Tibial artery (tissue), 4 donors: ENCODE measurements at regions not wholly inside any gene's neighbourhood (a gene's known extent, or its start where the extent isn't known, plus 50 kb on each side); places are given as distances from the start of the nearest gene placed in this dataset.

Source experiments
- DNase-seq, 2 donors: peaks; one replicate each; pipeline ENCODE4 v3.0.0-alpha.2; 2019
- H3K27ac ChIP-seq, 2 donors: fragments of 200-600 bp; sonication (generic) in 1 of 2; 1 replicate in 1 of 2; 2 replicates in 1 of 2; pipeline ENCODE4 v1.5.1; 2018 to 2019; ENCODE audit warnings: mild to moderate bottlenecking in 1 of 2
- H3K27me3 ChIP-seq, 2 donors: fragments of 200-600 bp; sonication (generic) in 1 of 2; one replicate each; pipeline versions ENCODE4 v1.5.1 to v1.6.0; 2016 to 2019
- H3K36me3 ChIP-seq, 3 donors: fragments of 200-600 bp; sonication (generic) in 2 of 3; one replicate each; pipeline ENCODE4 v1.5.1; 2016 to 2019; ENCODE audit warnings: mild to moderate bottlenecking in 2 of 3
- H3K4me1 ChIP-seq, 4 donors: fragments of 200-600 bp; sonication (generic) in 2 of 4; 1 replicate in 3 of 4; 2 replicates in 1 of 4; pipeline ENCODE4 v1.5.1; 2016 to 2019
- H3K4me3 ChIP-seq, 2 donors: fragments of 200-600 bp; sonication (generic) in 1 of 2; 1 replicate in 1 of 2; 2 replicates in 1 of 2; pipeline ENCODE4 v1.5.1; 2018 to 2019; ENCODE audit warnings: mild to moderate bottlenecking in 2 of 2
- H3K9me3 ChIP-seq, 3 donors: fragments of 200-600 bp; sonication (generic) in 1 of 3; one replicate each; pipeline ENCODE4 v1.5.1; 2016 to 2019
- intact Hi-C: fragments of 100-400 bp; cut with DNase I; formaldehyde crosslinking; loops from one replicate; pipeline ENCODE4 v1.15.0; 2023; ENCODE audit warnings: low total_unique reads
- TF ChIP-seq, protein P1 (sequence below), 2 experiments: fragments of 200-600 bp in 1 of 2; fragments of 450-650 bp in 1 of 2; IDR thresholded peaks; one replicate each; pipeline ENCODE4 v1.5.1; 2017 to 2019; ENCODE audit warnings: antibody characterized with exemption in 2 of 2, mild to moderate bottlenecking in 1 of 2, moderate library complexity in 1 of 2

DNA sequence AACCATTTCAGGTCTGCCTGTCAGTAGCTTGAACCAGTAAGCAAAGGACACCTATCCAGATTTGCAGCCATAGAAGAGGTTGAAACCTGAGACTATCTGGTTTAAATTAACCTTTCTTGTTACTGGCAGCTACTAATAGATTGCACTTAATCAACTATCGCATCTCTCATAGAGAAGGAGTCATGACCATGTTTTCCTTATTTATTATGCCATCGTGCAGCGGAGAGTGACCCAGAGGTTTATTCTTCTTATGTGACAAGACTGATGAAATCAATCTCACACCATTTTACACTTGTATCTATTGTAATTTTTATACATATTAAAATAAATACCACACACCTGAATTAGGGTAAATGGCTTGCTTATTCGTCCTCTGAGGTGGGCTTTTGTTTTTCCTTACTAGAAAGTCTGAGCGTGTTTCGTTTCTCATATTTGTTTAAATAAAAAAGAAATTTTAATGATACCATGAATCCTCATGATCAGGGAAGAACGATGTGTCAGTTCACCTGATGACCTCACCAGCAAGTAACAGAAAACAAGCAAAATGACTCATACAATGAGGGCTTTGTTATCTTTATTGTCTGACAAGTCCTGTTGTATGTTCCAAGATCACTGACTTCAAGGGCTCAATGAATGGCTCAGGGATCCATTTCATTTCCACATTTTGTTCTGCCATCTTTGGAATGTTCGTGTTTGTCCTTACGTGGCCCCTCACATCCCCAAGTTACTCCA, 379.5 kb upstream of the DPH6 start:
- DNase-seq: no peak
- intact Hi-C loops: no loop called here
- no peaks in the 10 kb centered on the region for H3K36me3 ChIP-seq
- no peaks in the 10 kb centered on the region for H3K27me3 ChIP-seq
- H3K4me1 ChIP-seq: no peaks in the 10 kb centered on the region
- H3K4me3 ChIP-seq: no peak overlapping the region
- H3K9me3 ChIP-seq: no peaks in the 10 kb centered on the region
- TF ChIP-seq, protein P1, sequence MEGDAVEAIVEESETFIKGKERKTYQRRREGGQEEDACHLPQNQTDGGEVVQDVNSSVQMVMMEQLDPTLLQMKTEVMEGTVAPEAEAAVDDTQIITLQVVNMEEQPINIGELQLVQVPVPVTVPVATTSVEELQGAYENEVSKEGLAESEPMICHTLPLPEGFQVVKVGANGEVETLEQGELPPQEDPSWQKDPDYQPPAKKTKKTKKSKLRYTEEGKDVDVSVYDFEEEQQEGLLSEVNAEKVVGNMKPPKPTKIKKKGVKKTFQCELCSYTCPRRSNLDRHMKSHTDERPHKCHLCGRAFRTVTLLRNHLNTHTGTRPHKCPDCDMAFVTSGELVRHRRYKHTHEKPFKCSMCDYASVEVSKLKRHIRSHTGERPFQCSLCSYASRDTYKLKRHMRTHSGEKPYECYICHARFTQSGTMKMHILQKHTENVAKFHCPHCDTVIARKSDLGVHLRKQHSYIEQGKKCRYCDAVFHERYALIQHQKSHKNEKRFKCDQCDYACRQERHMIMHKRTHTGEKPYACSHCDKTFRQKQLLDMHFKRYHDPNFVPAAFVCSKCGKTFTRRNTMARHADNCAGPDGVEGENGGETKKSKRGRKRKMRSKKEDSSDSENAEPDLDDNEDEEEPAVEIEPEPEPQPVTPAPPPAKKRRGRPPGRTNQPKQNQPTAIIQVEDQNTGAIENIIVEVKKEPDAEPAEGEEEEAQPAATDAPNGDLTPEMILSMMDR (IDR thresholded peaks at IDR 0.05): no peak
- no peak overlapping the region for H3K27ac ChIP-seq

DNA sequence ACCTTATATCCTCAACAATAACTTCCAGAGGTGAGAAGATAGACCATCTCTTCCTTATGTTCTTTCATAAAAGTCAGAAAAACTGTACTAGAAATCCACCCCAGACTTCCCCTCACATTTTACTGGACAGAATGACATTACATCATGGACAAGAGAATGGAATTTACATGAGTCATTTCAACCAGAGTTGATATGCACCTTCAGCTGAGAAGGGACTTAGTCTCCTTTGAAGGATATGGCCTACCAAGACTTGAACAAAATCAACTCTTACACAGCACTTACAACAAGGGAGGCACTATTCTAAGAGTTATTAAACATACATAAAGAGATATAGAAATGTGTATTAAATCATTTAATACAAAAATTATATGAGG, 380.0 kb upstream of the DPH6 start:
- Histone ChIP-seq H3K27me3 (no peaks in the 10 kb centered on the region), H3K27ac (no peak overlapping the region), H3K4me3 (no peak overlapping the region), H3K36me3 (no peaks in the 10 kb centered on the region), H3K4me1 (no peaks in the 10 kb centered on the region), H3K9me3 (no peaks in the 10 kb centered on the region)
- intact Hi-C loops: no loop called here
- DNase-seq: no peak
- TF ChIP-seq, protein P1 (IDR thresholded peaks at IDR 0.05): no peak

DNA sequence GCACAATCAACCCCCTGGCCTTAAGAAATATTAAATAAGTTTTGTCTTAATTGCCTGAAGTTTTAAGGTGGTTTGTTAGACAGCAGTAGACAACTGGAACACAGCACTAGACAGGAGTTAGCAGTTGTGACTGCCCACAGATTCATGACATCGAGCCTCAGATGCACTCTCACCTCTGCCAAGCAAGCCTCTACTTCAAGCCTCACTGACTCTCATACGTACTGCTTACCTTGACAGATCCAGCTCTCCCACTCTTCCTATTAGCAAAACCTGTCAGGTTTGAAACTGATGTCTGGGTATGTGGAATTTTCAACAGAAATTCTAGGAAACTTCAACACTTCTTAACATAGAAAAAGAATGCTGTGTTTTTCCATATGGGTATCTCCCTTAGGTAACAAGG, 382.9 kb upstream of the DPH6 start:
- no peaks in the 10 kb centered on the region for H3K27me3 ChIP-seq
- no peaks in the 10 kb centered on the region for H3K9me3 ChIP-seq
- H3K27ac ChIP-seq: no peak overlapping the region
- no peak overlapping the region for H3K4me3 ChIP-seq
- no peaks in the 10 kb centered on the region for H3K36me3 ChIP-seq
- TF ChIP-seq, protein P1 (IDR thresholded peaks at IDR 0.05): no peak
- no peaks in the 10 kb centered on the region for H3K4me1 ChIP-seq
- intact Hi-C loops: no loop called here
- no peak for DNase-seq

DNA sequence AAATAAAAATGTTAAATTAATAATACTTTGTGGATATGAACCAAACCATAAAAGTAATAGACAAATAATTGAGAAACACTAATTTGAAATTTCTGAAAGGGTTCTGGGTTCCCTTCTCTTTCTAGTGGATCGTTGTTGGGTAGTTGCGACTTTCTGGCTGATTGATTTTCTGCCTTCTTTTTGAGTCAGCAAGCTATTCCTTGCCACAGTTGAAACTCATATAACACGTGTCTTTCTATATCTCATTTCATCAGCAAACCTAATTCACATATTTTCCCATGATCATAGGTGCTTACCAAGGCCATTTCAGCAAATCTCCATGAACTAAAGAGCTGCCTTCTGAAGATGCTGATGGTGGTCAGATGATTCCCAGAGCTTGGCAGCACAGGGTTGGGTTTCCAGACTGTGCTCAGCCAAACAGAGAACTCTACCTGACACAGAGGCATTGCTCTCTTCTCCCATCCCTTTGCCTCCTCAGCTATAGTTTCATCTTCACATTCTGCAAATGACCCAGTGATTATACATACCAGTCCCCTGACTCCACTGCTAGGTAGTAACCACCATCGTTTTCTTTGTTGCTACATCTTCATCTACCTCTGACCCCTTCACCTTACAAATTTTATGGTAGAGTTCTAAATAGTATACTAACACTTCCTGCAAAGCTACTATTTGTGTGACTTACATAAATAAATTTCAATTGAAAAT, 383.9 kb upstream of the DPH6 start:
- TF ChIP-seq, protein P1 (IDR thresholded peaks at IDR 0.05): no peak
- H3K36me3 ChIP-seq: no peaks in the 10 kb centered on the region
- intact Hi-C loops: no loop called here
- H3K4me1 ChIP-seq: no peaks in the 10 kb centered on the region
- no peak for DNase-seq
- no peaks in the 10 kb centered on the region for H3K9me3 ChIP-seq
- H3K27me3 ChIP-seq: no peaks in the 10 kb centered on the region
- no peak overlapping the region for H3K27ac ChIP-seq
- no peak overlapping the region for H3K4me3 ChIP-seq

DNA sequence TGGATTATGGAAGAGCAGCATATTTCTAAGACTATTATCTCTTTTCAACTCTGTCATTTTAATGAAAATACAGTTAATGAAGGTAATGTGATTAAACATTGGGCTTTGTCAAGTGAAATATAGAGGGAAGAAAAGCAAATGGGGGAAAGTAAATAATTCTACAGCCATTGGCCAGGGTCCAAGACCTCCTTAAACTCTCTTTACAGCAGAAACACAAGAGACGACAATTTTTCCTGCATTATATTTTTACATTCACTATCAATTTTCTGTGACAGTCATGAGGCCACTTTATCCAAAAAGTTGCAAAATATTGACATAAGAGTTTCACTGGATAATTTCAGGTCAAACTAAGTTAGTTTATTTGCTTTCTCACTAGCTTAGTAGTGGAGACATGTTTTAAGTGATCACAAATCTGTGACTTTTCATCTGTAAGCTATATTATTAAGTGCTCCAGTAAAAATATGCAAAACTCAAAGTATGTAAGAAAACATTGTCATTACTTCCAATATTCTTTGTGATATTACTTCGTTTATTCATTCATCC, 385.9 kb upstream of the DPH6 start:
- H3K4me3 ChIP-seq: no peak overlapping the region

More for the DNA sequence above, 385.9 kb upstream of the DPH6 start:
- Histone ChIP-seq H3K36me3 (no peaks in the 10 kb centered on the region), H3K9me3 (no peaks in the 10 kb centered on the region), H3K27me3 (no peaks in the 10 kb centered on the region), H3K27ac (no peak overlapping the region), H3K4me1 (no peaks in the 10 kb centered on the region)
- TF ChIP-seq, protein P1 (IDR thresholded peaks at IDR 0.05): no peak
- intact Hi-C loops: no loop called here
- no peak for DNase-seq
